ENCODE measurements at regions not wholly inside any gene's neighbourhood (a gene's known extent, or its start where the extent isn't known, plus 50 kb on each side); places are given as distances from the start of the nearest gene placed in this dataset.
"Not testable (repeated sequence)": the region's sequence is repeated elsewhere in the genome, so short reads cannot be mapped to it uniquely, and the experiment has no call there.

GRCh38 chr1:185434721-185435120, 117.7 kb upstream of the IVNS1ABP start:
- no peak for DNase-seq (ENCODE audit: low spot score)

DNA sequence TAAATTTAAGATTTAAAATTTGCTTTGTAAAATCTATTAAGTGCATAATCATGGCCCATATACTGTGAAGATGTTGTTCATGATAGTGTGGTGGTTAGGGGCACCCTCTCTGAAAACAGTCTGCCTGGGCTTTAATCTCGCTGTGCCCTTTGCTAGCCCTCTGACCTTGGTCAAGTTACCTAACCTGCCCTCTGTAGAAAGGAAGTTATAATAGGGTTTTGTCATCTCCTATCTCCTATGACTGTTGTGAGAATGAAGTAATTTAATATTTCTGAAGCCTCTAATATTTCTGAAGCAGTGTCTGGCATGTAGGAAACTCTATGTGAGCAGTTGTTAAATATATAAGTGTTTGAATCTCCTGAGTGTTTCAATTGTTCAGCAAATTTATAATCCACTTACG, 116.6 kb upstream of the IVNS1ABP start:
- no peak for DNase-seq (ENCODE audit: low spot score)

DNA sequence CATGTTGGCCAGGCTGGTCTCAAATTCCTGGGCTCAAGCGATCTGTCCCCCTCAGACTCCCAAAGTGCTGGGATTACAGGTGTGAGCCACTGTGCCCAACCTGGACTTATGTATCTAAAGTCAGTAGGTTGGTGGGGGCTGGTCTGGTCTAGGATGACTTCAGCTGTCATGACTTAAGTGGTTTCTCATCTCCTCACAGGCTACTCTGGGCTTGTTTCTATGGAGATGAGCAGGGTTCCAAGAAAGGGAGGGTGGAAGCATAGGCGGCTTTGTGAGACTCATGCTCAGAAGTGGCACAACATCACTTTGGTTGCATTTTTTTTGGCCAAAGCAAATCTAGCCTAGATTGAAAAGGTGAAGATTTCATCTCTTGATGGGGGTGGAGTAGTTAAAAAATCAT, 115.9 kb upstream of the IVNS1ABP start:
- DNase-seq (ENCODE audit: low spot score): no peak

- no peak for DNase-seq (ENCODE audit: low spot score)
Observed at GRCh38 chr1:185431612-185432011, 114.6 kb upstream of the IVNS1ABP start.

DNA sequence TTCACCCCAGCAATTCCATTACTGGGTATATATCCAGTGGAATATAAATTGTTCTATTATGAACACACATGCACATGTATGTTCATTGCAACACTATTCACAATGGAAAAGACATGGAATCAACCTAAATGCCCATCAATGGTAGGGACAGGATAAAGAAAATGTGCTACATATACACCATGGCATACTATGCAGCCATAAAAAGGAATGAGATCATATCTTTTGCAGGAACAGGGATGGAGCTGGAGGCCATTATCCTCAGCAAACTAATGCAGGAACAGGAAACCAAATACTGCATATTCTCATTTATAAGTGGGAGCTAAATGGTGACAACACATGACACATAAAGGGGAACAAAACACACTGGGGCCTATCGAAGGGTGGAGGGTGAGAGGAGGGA, 112.6 kb upstream of the IVNS1ABP start:
- DNase-seq (ENCODE audit: low spot score): not testable (repeated sequence)

DNA sequence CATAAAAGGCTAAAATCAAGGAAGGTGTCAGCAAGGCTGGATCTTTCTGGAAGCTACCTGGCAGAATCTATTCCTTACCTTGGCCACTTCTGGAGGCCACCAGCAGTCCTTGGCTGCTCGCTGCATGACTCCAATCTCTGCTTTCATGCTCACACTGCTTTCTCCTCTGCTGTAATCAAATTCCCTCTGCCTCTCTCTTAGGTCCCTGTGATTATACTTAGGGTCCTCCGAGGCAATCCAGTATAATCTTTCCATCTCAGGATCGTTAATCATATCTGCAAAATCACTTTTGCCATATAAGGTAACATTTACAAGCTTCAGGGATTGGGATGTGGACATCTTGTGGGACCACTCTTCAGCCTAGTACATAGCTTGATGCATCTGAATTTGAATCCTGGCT, 110.7 kb upstream of the IVNS1ABP start:
- no peak for DNase-seq (ENCODE audit: low spot score)

GRCh38 chr1:185427264-185427663, 110.2 kb upstream of the IVNS1ABP start:
- peak; percentile 23 for DNase-seq (ENCODE audit: low spot score)

- peak; percentile 50 for DNase-seq (ENCODE audit: low spot score)
Observed at GRCh38 chr1:185426848-185427247, 109.8 kb upstream of the IVNS1ABP start.

DNA sequence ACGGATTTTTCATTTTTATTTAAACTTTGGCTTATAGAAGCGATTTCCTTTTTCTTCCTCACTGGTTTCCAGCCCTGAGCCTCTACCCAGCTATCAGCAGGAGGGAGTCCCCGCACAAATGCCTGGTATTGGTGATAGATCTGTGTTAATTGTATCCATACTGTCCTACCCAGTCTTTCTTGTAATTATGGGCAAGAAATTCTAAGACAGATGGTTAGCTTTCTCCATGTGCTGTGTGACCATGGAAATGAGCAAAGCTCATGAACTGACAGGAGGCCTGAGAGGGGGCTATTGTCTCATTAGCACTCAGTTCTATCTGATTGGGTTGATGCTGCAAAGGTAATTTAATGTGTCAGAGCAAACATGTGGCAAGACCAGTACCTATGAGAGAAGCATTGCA, 108.1 kb upstream of the IVNS1ABP start:
- no peak for DNase-seq (ENCODE audit: low spot score)

DNA sequence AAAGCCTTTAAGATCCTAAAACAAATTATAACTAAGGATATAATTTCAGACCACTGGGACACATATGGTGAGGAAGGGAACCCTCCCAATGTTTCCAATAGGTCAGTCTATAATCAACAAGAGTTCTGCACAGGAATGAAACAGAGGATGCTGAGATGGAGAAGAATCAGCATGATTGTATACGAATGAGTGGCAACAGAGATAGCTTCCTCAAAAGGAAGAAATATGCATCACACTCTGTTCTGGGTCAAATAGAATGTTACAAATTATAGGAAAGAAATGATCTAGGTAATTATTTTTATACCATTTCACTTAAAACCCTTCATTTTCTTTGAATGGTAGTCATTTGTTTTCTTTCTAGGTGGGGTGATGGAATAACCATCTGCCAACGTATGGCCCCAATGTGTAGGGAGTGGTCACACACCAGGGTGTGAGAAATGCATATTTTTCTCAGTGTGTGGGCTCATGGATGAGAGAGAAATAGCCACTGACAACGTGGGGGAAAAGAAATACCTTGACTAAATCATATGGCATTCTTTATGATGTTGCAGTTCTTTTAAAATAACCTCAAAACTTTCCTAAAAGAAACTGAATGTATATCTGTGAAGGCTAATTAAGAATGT, 104.6 kb upstream of the IVNS1ABP start:
- no peak for DNase-seq (ENCODE audit: low spot score)

GRCh38 chr1:185420588-185421081, 103.6 kb upstream of the IVNS1ABP start:
- DNase-seq (ENCODE audit: low spot score): no peak

- DNase-seq (ENCODE audit: low spot score): no peak
Observed at GRCh38 chr1:185419718-185420117, 102.7 kb upstream of the IVNS1ABP start.

- DNase-seq (ENCODE audit: low spot score): no peak
Observed at GRCh38 chr1:185418472-185418871, 101.4 kb upstream of the IVNS1ABP start.

- no peak for DNase-seq (ENCODE audit: low spot score)
Observed at GRCh38 chr1:185412385-185413087, 95.5 kb upstream of the IVNS1ABP start.

- no peak for DNase-seq (ENCODE audit: low spot score)
Observed at GRCh38 chr1:185409763-185410528, 92.9 kb upstream of the IVNS1ABP start.

DNA sequence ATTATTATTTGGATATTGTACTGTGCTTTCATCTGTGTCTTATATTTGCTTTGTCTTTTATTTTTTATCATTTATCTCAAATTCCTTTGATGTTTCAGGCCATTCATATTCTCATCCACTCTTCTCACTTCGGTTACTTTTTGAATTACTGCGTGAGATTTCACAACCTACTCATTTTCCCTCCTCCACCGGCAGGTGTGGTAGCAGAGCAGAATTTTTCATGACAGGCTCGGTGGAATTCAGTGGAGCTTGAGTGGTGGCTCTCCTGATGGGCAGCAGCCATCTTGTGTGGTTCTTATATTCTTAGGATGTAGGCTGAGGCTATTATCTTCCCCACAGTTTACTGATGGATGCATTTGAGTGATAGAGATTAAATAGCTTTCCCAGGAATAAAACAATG, 92.3 kb upstream of the IVNS1ABP start:
- DNase-seq (ENCODE audit: low spot score): no peak

- no peak for DNase-seq (ENCODE audit: low spot score)
Observed at GRCh38 chr1:185408700-185409270, 91.7 kb upstream of the IVNS1ABP start.

- DNase-seq (ENCODE audit: low spot score): no peak
Observed at GRCh38 chr1:185406691-185407009, 89.6 kb upstream of the IVNS1ABP start.

DNA sequence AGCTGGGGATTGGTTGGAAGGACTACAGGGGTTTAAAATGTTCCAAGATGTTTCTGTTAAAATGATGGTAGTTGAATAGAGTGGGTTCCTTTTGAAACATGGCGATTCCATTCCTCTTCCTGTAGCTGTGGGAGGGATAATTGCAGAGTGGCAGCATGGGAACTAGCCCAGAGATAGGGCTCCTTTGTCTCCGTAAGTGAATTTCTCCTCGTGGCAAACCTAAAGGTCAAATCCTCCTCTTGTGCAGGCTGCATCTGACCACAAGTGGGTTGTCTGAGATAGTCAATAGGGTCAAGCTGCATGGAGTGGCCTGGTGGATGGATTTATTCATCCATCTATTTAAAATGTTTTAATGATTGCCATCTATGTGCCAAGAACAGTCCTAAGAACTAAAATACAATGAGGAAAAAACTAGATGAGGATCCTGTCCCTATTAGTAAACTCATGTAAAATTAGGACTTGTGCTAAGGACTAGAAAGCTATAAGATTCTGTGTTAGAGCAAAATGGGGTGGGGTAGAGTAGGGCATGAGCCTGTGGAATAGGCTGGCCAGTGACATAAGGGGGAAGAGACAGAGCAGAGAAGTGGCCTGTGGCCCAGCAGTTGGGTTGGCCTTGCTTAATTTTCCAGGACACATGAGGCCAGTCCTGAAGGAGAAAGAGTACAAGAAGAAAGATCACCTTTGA, 89.1 kb upstream of the IVNS1ABP start:
- no peak for DNase-seq (ENCODE audit: low spot score)

GRCh38 chr1:185404907-185405568, 88.0 kb upstream of the IVNS1ABP start:
- no peak for DNase-seq (ENCODE audit: low spot score)

- peak; percentile 7 for DNase-seq (ENCODE audit: low spot score)
Observed at GRCh38 chr1:185404291-185404690, 87.2 kb upstream of the IVNS1ABP start.

DNA sequence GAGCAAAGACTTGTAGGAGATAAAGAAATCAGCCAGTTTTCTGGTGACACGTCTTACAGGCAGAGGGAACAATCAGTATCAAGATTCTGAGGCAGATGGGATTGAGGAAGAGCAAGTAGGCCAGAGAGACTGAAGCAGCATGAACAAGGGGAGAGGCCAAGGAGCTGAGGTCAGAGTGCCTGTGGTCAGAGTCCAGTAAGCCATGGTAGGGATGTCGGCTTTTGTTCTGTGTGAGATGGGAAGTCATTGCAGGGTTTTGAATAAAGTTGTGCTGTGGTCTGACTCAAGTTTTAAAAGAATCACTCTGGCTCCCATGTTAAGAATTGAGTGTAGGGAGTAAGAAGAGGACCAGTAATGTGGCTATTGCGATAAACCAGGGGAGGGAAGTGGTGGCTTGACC, 85.9 kb upstream of the IVNS1ABP start:
- no peak for DNase-seq (ENCODE audit: low spot score)

Data from kidney capillary endothelial cell (primary cell).